Astrocyte (in vitro differentiated cells and primary cell): ENCODE measurements at regions not wholly inside any gene's neighbourhood (a gene's known extent, or its start where the extent isn't known, plus 50 kb on each side); places are given as distances from the start of the nearest gene placed in this dataset.

ENCODE experiments used
- DNase-seq: peaks from one replicate; pipeline ENCODE4 v3.0.0-alpha.2; 2010; ENCODE audit warnings: low read depth
- FAIRE-seq: peaks from 2 replicates; lab custom pipeline; 2011; peaks lifted over from hg19 to GRCh38; lab: Jason Lieb, UNC
- H2AFZ ChIP-seq: 2 replicates; pipeline ENCODE4 v1.6.0; 2012; ENCODE audit warnings: low read depth, low read length, inconsistent platforms
- H3K27ac ChIP-seq: 2 replicates; pipeline ENCODE4 v1.5.1; 2011; ENCODE audit warnings: low read depth, low read length, inconsistent platforms
- H3K27me3 ChIP-seq: 2 replicates; pipeline ENCODE4 v1.6.0; 2011; ENCODE audit warnings: low read length, inconsistent platforms; ENCODE audit not compliant: insufficient read depth
- H3K36me3 ChIP-seq: 2 replicates; pipeline ENCODE4 v1.5.1; 2011; ENCODE audit warnings: low read length, inconsistent platforms; ENCODE audit not compliant: insufficient read depth
- H3K4me1 ChIP-seq: 2 replicates; pipeline ENCODE4 v1.5.1; 2011; ENCODE audit warnings: low read length, inconsistent platforms; ENCODE audit not compliant: insufficient read depth
- H3K4me2 ChIP-seq: 2 replicates; pipeline ENCODE4 v1.6.0; 2012; ENCODE audit warnings: low read length, inconsistent platforms
- H3K4me3 ChIP-seq: 2 replicates; pipeline ENCODE4 v1.5.1; 2011; ENCODE audit warnings: low read depth, mild to moderate bottlenecking, low read length, inconsistent platforms; ENCODE audit not compliant: insufficient read depth
- H3K79me2 ChIP-seq: 2 replicates; pipeline ENCODE4 v1.6.0; 2012; ENCODE audit warnings: mild to moderate bottlenecking, low read length, inconsistent platforms; ENCODE audit not compliant: insufficient read depth
- H3K9ac ChIP-seq: 2 replicates; pipeline ENCODE4 v1.6.0; 2012; ENCODE audit warnings: mild to moderate bottlenecking, low read length, inconsistent platforms
- H3K9me3 ChIP-seq: 2 replicates; pipeline ENCODE4 v1.5.1; 2012; ENCODE audit warnings: low read depth, mild to moderate bottlenecking, low read length, inconsistent platforms; ENCODE audit not compliant: insufficient read depth
- H4K20me1 ChIP-seq: 2 replicates; pipeline ENCODE4 v1.6.0; 2012; ENCODE audit warnings: low read length, inconsistent platforms; ENCODE audit not compliant: insufficient read depth
- H3K27ac Mint-ChIP-seq: one replicate; pipeline ENCODE4 v1.8.0; 2021; ENCODE audit warnings: mild to moderate bottlenecking, mixed read lengths; ENCODE audit not compliant: unreplicated experiment
- H3K27me3 Mint-ChIP-seq: one replicate; pipeline ENCODE4 v1.8.0; 2021; ENCODE audit warnings: low read depth, mixed read lengths; ENCODE audit not compliant: unreplicated experiment
- H3K36me3 Mint-ChIP-seq: one replicate; pipeline ENCODE4 v1.8.0; 2021; ENCODE audit warnings: low read depth, mixed read lengths; ENCODE audit not compliant: unreplicated experiment
- H3K4me1 Mint-ChIP-seq: one replicate; pipeline ENCODE4 v1.8.0; 2021; ENCODE audit warnings: low read depth, mixed read lengths; ENCODE audit not compliant: unreplicated experiment
- H3K4me3 Mint-ChIP-seq: one replicate; pipeline ENCODE4 v1.8.0; 2021; ENCODE audit warnings: mild to moderate bottlenecking, moderate library complexity, mixed read lengths; ENCODE audit not compliant: unreplicated experiment
- H3K9me3 Mint-ChIP-seq: one replicate; pipeline ENCODE4 v1.8.0; 2021; ENCODE audit warnings: mild to moderate bottlenecking, mixed read lengths; ENCODE audit not compliant: unreplicated experiment
- CTCF ChIP-seq: IDR thresholded peaks from 2 replicates; pipeline ENCODE4 v1.5.1; 2011; ENCODE audit warnings: low read depth, mild to moderate bottlenecking, inconsistent platforms, low read length, moderate library complexity; ENCODE audit not compliant: insufficient read depth
- EZH2 ChIP-seq: IDR thresholded peaks from 2 replicates; pipeline ENCODE4 v1.6.1; 2012; ENCODE audit warnings: mild to moderate bottlenecking, low read length, inconsistent platforms; ENCODE audit not compliant: insufficient read depth

DNA sequence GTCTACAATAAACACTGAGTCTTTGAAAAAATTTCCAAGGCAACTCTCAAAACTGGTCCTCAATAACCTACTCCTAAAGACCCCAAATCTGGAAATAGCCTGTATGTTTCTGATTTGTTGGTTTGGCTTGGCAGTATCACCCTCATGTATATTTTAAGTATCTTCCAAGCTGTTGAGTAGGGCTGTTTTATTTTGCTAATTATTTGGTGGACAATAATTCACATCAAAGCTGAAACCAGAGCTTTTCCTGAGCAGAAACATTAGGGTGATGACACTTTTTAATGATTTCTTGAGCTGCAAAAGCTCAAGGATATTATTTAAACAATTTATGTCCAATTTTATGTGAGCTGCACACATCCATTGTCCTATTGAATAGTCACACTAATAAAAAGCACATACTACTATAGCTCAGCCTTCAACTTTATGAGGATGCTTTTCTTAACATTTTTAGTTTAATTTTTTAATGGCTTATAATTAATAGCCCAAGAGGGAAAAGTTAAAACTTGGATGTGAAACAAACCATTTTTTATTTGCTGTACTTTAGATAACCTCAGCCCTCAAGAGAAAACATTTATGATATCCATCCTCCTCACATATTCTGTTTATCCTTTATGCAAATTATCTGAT is 393.1 kb downstream of the TAF11L14 start:
- H3K27me3 Mint-ChIP-seq = no peaks in the 10 kb centered on the region
- Histone ChIP-seq H3K36me3 (no peaks in the 10 kb centered on the region), H3K4me1 (no peaks in the 10 kb centered on the region), H3K27ac (no peak overlapping the region), H3K4me2 (no peak overlapping the region), H3K9me3 (no peaks in the 10 kb centered on the region), H3K4me3 (no peak overlapping the region), H3K27me3 (no peaks in the 10 kb centered on the region), H3K79me2 (no peaks in the 10 kb centered on the region), H2AFZ (no peak overlapping the region), H4K20me1 (no peaks in the 10 kb centered on the region), H3K9ac (no peak overlapping the region)
- H3K4me1 Mint-ChIP-seq = no peaks in the 10 kb centered on the region
- TF ChIP-seq CTCF (no peak), EZH2 (no peak)
- no peaks in the 10 kb centered on the region for H3K9me3 Mint-ChIP-seq
- H3K27ac Mint-ChIP-seq = no peak overlapping the region
- no peak overlapping the region for H3K4me3 Mint-ChIP-seq
- H3K36me3 Mint-ChIP-seq = no peaks in the 10 kb centered on the region
- DNase-seq (no peak), FAIRE-seq (no peak)

GRCh38 chr5:18028036-18028435 is 393.8 kb downstream of the TAF11L14 start:
- no peak for DNase-seq
- Histone ChIP-seq H3K9me3 (no peaks in the 10 kb centered on the region), H3K79me2 (no peaks in the 10 kb centered on the region), H2AFZ (no peak overlapping the region), H3K9ac (no peak overlapping the region), H3K27ac (no peak overlapping the region), H3K4me1 (no peaks in the 10 kb centered on the region), H4K20me1 (no peaks in the 10 kb centered on the region), H3K4me2 (no peak overlapping the region), H3K27me3 (no peaks in the 10 kb centered on the region), H3K36me3 (no peaks in the 10 kb centered on the region), H3K4me3 (no peak overlapping the region)
- H3K27me3 Mint-ChIP-seq = no peaks in the 10 kb centered on the region
- no peaks in the 10 kb centered on the region for H3K36me3 Mint-ChIP-seq
- no peak overlapping the region for H3K4me3 Mint-ChIP-seq
- no peak overlapping the region for H3K27ac Mint-ChIP-seq
- FAIRE-seq = no peak
- H3K4me1 Mint-ChIP-seq = no peaks in the 10 kb centered on the region
- no peaks in the 10 kb centered on the region for H3K9me3 Mint-ChIP-seq
- TF ChIP-seq CTCF (no peak), EZH2 (no peak)

- no peaks in the 10 kb centered on the region for H3K4me1 ChIP-seq
- no peak for TF ChIP-seq EZH2
- TF ChIP-seq CTCF = no peak
- Mint-ChIP-seq H3K4me3 (no peak overlapping the region), H3K27me3 (no peaks in the 10 kb centered on the region), H3K4me1 (no peaks in the 10 kb centered on the region), H3K27ac (no peak overlapping the region), H3K36me3 (no peaks in the 10 kb centered on the region), H3K9me3 (no peaks in the 10 kb centered on the region)
- H3K27me3 ChIP-seq = no peaks in the 10 kb centered on the region
- H3K4me3 ChIP-seq = no peak overlapping the region
- H3K9me3 ChIP-seq = no peaks in the 10 kb centered on the region
- H3K27ac ChIP-seq = no peak overlapping the region
- H3K79me2 ChIP-seq = no peaks in the 10 kb centered on the region
- no peak overlapping the region for H3K9ac ChIP-seq
- no peak overlapping the region for H3K4me2 ChIP-seq
- no peaks in the 10 kb centered on the region for H4K20me1 ChIP-seq
- DNase-seq (no peak), FAIRE-seq (no peak)
- H3K36me3 ChIP-seq = no peaks in the 10 kb centered on the region
- H2AFZ ChIP-seq = no peak overlapping the region
These were observed 398.5 kb downstream of the TAF11L14 start for GRCh38 chr5:18032744-18033143.
